PFSK-1 (cell line): ENCODE measurements at regions not wholly inside any gene's neighbourhood (a gene's known extent, or its start where the extent isn't known, plus 50 kb on each side); places are given as distances from the start of the nearest gene placed in this dataset.

Source experiments
- POLR2AphosphoS5 ChIP-seq: IDR thresholded peaks from 2 replicates; pipeline ENCODE4 v1.6.1; 2012; ENCODE audit warnings: low read depth, mild to moderate bottlenecking, control low read depth, low read length, moderate library complexity
- SIN3A ChIP-seq: IDR thresholded peaks from 2 replicates; pipeline ENCODE4 v1.6.1; 2012; ENCODE audit warnings: mild to moderate bottlenecking, low read length, moderate library complexity, borderline replicate concordance; ENCODE audit not compliant: insufficient read depth
- TAF1 ChIP-seq: IDR thresholded peaks from 2 replicates; pipeline ENCODE4 v1.6.1; 2012; ENCODE audit warnings: low read length, control low read depth, borderline replicate concordance; ENCODE audit not compliant: insufficient read depth
- TF ChIP-seq, protein P1 (sequence below), 2 experiments: IDR thresholded peaks; 2 replicates each; pipeline versions ENCODE4 v1.6.1 to v1.8.0; 2011 to 2012; ENCODE audit warnings: low read depth in 2 of 2, low read length in 2 of 2, control low read depth in 1 of 2, inconsistent platforms in 1 of 2, mild to moderate bottlenecking in 1 of 2, moderate library complexity in 1 of 2; ENCODE audit not compliant: insufficient read depth in 1 of 2

GRCh38 chr2:238614376-238614775, 187.6 kb downstream of the ASB1 start:
- TF ChIP-seq SIN3A (no peak), POLR2AphosphoS5 (no peak), TAF1 (no peak)
- TF ChIP-seq, protein P1, sequence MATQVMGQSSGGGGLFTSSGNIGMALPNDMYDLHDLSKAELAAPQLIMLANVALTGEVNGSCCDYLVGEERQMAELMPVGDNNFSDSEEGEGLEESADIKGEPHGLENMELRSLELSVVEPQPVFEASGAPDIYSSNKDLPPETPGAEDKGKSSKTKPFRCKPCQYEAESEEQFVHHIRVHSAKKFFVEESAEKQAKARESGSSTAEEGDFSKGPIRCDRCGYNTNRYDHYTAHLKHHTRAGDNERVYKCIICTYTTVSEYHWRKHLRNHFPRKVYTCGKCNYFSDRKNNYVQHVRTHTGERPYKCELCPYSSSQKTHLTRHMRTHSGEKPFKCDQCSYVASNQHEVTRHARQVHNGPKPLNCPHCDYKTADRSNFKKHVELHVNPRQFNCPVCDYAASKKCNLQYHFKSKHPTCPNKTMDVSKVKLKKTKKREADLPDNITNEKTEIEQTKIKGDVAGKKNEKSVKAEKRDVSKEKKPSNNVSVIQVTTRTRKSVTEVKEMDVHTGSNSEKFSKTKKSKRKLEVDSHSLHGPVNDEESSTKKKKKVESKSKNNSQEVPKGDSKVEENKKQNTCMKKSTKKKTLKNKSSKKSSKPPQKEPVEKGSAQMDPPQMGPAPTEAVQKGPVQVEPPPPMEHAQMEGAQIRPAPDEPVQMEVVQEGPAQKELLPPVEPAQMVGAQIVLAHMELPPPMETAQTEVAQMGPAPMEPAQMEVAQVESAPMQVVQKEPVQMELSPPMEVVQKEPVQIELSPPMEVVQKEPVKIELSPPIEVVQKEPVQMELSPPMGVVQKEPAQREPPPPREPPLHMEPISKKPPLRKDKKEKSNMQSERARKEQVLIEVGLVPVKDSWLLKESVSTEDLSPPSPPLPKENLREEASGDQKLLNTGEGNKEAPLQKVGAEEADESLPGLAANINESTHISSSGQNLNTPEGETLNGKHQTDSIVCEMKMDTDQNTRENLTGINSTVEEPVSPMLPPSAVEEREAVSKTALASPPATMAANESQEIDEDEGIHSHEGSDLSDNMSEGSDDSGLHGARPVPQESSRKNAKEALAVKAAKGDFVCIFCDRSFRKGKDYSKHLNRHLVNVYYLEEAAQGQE (IDR thresholded peaks at IDR 0.05; ENCODE audit: insufficient read depth in 1 of 2, low read depth in 2 of 2, low read length in 2 of 2), result no peak
